HG02973 (cell line): ENCODE measurements at regions not wholly inside any gene's neighbourhood (a gene's known extent, or its start where the extent isn't known, plus 50 kb on each side); places are given as distances from the start of the nearest gene placed in this dataset.
A peak's percentile ranks its signal among the peaks of the same experiment; 100 is the strongest.
"Not testable (repeated sequence)": the region's sequence is repeated elsewhere in the genome, so short reads cannot be mapped to it uniquely, and the experiment has no call there.

ENCODE experiments used
- ATAC-seq: cut with Tn5 transposase; IDR thresholded peaks from one replicate; pipeline ENCODE4 v1.9.1; 2021; ENCODE audit warnings: moderate library complexity; ENCODE audit not compliant: unreplicated experiment

- ATAC-seq, result no peak
Measured at GRCh38 chr9:86503942-86504341, 149.7 kb upstream of the TUT7 start.

DNA sequence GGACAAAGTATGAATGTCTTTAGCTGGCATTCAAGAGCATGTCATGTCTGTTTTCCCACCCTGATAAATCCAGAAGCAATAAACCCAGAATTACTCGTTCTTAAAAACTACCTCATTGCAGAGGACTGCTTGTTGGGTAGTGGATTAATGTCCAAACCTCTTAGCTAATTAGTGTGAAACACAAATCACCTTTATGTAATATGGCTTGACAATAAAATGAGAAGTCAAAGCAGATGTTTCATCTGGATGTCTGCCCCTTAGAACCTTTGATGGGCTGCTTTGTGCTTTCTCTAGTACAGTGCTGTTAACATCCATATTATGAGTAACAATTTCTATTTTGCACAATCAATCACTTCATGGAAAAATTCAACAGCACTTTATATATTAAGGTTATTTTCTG is 149.1 kb upstream of the TUT7 start:
- ATAC-seq, result no peak

DNA sequence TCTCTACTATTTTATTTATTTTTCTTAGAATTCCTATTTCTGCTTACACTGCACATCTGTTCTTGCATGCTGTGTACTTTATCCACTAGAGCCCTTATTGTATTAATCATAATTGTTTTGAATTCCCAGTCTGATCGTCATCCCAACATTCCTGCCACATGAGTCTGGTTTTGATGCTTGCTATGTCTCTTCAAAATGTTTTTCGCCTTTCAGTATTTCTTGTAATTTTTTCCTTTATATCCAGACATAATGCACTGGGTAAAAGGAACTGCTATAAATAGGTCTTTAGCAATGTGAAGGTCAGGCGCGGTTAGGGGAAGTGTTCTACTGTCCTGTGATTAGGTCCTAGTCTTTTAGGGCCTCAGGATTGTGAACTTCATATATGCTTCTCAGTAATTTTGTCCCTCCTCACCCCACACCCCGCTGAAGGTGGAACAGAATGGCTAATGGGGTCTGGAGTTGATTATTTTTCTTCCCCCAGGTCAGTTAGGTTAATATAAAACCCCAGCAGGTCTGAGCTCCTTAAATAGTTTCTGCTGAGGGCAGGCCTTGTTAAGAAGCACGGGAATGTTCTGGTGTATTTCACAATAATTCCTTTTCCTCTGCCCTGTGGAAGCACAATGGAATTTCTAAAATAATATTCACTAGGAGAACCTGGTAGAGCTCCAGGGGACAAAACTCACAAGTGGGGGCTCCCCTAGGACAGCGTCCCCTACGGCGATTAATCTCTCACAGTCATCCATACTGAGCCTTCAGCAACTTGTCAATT is 146.6 kb upstream of the TUT7 start:
- ATAC-seq, result no peak

- no peak for ATAC-seq
Measured at GRCh38 chr9:86500031-86500430, 145.8 kb upstream of the TUT7 start.

DNA sequence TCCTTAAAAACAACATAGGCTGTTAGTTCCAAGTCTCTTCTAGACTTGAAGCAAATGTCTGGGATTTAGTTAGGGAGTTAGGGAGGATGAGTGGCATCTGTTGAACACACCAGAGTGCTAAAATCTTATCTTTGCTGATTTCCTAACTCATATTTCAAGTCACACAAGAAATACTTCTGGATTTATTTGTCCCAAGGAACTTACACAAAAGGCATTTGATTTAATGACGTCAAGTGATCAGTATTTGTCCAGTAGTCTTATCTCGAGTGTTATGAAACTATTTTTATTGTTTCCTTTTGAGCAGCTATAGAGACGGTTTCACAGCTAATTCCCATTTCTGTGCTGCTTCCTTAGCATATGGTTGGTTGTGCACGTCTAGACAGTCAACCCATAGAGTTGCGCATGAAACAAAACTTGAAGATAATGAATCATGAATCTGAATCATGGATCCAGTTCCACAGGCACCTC is 140.5 kb upstream of the TUT7 start:
- no peak for ATAC-seq

DNA sequence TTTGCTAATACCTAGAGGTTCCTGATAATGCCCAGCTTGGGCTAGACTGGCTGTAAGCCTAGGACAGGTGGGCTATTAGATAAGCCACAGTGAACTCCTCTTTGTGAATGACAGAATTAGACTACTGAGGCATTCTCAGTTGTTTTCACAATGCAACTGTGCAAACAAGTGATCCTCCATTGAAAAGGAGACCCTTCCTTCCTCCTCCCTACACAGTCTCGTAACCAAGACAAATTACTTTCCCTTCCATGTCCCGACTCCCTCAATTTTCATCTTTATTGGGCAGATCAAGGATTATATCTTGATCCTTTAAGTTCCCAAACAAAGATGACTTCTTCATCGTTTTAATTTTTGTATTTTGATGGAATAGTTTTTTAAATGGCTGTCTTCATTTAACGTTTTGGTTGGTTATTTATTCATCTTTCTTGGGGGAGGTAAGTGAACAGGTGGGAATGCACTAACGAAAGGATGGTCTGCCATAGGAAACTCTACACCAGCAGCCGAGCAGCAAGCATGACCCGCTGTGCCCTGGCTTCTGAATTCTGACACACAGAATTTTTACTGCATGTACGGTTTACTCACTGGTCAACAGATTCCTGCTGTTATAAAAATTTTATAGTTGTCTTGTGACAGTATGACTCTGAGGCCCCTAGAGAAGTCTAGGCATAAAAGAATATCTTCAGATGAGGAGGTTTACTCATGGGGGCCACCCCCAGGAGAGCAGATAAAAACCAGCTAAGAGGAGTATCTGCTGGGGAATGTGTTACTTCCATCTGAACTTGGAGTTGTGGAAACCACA is 137.5 kb upstream of the TUT7 start:
- ATAC-seq, result no peak

GRCh38 chr9:86488794-86489193 is 134.6 kb upstream of the TUT7 start:
- no peak for ATAC-seq

- ATAC-seq, result no peak
Measured at GRCh38 chr9:86488345-86488744, 134.1 kb upstream of the TUT7 start.

DNA sequence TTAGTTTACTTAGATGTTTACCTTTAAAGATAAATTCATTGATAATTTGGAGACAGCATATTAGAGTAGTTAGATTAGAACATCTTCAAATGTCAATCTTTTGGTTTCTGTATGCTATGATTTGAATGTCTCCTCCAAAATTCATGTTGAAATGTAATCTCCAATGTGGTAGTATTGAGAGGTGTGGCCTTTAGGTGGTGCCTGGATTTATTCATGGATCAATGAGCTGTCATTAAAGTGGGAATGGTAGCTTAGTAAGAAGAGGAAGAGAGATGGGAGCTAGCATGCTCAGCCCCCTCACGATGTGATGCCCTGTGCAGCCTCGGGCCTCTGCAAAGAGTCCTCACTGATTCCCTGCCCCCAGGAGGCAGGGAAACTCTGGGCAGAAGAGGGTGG is 133.6 kb upstream of the TUT7 start:
- ATAC-seq, result no peak

GRCh38 chr9:86486891-86487837 is 133.0 kb upstream of the TUT7 start:
- ATAC-seq, result no peak

DNA sequence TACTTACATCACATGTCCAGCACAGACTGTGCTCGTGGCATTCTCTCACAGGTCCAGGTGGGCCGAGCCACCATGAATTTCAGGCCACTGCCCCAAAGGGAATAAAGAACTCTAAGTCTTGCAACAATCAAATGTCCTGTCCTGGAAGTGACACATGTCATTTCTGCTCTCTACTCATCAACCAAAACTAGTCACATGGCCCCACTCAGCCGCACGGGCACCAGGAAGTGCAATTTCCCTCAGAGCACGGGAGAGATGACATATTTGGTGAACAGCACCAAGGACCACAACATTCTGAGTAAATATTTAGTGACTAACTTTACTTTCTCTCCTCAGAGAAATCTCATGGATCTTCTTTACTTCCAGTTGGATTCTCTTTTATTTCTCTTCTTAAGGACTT is 131.1 kb upstream of the TUT7 start:
- peak; percentile 80 for ATAC-seq

- no peak for ATAC-seq
Measured at GRCh38 chr9:86483496-86483895, 129.3 kb upstream of the TUT7 start.

- ATAC-seq, result no peak
Measured at GRCh38 chr9:86481466-86481865, 127.3 kb upstream of the TUT7 start.

DNA sequence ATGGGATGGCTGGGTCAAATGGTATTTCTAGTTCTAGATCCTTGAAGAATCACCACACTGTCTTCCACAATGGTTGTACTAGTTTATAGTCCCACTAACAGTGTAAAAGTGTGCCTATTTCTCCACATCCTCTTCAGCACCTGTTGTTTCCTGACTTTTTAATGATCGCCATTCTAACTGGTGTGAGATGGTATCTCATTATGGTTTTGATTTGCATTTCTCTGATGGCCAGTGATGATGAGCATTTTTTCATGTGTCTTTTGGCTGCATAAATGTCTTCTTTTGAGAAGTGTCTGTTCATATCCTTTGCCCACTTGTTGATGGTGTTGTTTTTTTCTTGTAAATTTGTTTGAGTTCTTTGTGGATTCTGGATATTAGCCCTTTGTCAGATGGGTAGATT is 121.0 kb upstream of the TUT7 start:
- ATAC-seq, result not testable (repeated sequence)

- no peak for ATAC-seq
Measured at GRCh38 chr9:86471171-86471815, 117.1 kb upstream of the TUT7 start.

DNA sequence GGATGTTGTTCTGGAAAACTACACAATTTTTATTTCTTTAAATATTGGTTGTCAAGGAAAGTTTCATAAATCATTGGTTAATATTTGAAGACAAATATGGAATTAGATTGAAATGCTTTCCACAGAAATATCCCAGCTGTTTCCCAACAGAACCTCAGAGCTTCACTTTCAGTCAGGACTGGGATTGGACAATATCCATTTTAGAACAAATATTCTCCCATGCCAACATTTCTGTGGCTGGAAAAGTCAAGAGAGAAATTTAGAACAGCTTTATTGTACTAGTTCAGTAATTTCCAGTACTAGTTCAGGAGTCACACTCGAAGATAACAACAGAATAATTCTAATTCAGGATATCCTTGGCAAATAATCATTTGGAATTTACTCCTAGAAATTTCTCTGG is 116.1 kb upstream of the TUT7 start:
- no peak for ATAC-seq

DNA sequence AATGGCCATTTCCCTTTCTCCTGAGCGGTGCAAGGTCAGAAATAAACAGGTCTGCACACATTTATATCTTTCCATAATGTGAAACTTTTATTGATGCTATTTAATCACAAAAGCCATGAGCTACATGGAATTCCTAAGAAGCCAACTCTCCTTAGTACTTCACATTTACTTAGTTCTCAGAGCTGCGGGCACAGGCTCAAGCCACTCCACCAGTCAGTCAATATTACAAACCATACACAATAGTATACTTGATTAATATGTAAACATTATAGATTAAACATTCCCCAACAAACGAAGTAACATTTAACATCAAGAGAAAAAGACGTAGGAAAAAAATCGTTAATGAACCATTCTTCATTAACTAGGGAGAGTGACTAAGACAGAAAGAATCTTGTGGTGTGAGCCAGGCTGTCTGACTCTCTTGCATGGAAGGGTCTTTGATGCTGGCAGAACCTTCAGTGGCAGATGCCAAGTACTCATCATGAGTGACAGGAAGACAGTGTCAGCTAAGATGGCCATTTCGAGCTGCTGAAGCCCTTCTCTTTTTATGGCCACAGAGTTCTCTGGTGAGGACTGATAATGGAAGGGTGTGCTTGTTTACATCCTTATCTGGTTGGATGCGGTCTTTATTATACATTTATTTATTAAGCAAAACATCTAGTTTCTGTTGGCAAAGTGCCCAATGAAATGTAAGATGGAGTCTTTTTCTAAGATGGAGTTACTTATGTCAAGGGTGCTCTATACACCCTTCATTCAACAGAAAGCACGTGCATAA is 115.5 kb upstream of the TUT7 start:
- ATAC-seq, result no peak

- ATAC-seq, result no peak
Measured at GRCh38 chr9:86464242-86464641, 110.0 kb upstream of the TUT7 start.

- no peak for ATAC-seq
Measured at GRCh38 chr9:86460216-86461002, 106.2 kb upstream of the TUT7 start.
